ENCODE measurements at regions not wholly inside any gene's neighbourhood (a gene's known extent, or its start where the extent isn't known, plus 50 kb on each side); places are given as distances from the start of the nearest gene placed in this dataset.

DNA sequence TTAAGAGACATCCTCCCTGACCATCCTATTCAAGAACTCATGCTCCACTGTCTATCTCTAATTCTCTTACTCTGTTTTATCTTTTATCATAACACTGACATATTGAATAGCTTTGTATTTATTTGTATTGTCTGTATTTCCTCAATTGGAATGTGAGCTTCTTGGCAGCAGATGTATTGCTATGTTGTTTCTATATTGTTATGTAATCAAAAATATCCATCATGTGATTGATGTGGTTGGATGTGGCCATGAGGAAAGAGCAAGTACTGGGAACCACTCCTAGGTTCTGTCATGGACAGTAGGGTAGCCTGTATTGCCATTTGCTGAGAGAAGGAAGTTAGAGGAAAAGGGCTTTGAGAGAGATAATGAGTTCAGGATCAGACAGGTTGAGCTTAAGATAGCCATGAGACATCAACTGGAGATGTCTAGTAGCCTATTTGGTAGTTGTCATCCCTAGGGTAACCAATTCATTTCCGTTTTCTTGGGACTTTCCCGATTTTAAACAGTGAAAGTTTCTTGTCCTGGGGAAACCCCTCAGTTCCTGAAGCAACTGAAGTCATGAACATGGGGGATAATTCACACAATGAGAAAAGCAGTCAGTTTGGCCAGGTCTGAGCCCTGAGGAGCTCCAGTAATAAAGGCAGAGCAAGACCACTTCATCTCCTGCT is 404.5 kb downstream of the INSC start:
- TF ChIP-seq POLR2AphosphoS5 (IDR thresholded peaks at IDR 0.05; ENCODE audit: low read depth, low read length) (no peak), FOXP2 (optimal IDR thresholded peaks at IDR 0.05; ENCODE audit: borderline replicate concordance, extremely low read depth, extremely low read length, insufficient read depth) (no peak), SIN3A (IDR thresholded peaks at IDR 0.05; ENCODE audit: borderline replicate concordance, insufficient read depth, low read length) (no peak), TAF1 (IDR thresholded peaks at IDR 0.05; ENCODE audit: borderline replicate concordance, insufficient read depth, low read length) (no peak)
- TF ChIP-seq, protein P1, sequence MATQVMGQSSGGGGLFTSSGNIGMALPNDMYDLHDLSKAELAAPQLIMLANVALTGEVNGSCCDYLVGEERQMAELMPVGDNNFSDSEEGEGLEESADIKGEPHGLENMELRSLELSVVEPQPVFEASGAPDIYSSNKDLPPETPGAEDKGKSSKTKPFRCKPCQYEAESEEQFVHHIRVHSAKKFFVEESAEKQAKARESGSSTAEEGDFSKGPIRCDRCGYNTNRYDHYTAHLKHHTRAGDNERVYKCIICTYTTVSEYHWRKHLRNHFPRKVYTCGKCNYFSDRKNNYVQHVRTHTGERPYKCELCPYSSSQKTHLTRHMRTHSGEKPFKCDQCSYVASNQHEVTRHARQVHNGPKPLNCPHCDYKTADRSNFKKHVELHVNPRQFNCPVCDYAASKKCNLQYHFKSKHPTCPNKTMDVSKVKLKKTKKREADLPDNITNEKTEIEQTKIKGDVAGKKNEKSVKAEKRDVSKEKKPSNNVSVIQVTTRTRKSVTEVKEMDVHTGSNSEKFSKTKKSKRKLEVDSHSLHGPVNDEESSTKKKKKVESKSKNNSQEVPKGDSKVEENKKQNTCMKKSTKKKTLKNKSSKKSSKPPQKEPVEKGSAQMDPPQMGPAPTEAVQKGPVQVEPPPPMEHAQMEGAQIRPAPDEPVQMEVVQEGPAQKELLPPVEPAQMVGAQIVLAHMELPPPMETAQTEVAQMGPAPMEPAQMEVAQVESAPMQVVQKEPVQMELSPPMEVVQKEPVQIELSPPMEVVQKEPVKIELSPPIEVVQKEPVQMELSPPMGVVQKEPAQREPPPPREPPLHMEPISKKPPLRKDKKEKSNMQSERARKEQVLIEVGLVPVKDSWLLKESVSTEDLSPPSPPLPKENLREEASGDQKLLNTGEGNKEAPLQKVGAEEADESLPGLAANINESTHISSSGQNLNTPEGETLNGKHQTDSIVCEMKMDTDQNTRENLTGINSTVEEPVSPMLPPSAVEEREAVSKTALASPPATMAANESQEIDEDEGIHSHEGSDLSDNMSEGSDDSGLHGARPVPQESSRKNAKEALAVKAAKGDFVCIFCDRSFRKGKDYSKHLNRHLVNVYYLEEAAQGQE (IDR thresholded peaks at IDR 0.05; ENCODE audit: insufficient read depth in 1 of 2, low read depth in 2 of 2, low read length in 2 of 2) = no peak

DNA sequence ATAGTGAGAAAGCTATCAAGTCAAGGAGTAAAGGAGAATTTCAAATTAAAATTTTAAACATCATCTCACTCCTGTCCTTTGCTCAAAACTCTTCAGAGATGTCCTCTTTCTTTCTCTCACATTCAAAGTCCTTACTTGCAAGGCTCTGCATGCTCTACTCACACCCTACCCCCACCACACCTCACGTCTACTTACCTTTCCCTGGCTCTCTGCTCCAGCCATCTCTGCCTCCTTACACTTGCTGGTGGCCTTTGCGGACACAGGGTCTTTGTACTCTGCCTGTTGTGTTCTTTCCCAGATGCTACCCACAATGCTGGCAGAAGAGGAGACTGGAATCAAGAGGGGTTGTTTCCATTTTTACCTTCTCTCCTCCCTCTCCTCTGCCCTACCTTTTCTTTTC is 405.2 kb downstream of the INSC start:
- no peak for TF ChIP-seq TAF1 (IDR thresholded peaks at IDR 0.05; ENCODE audit: borderline replicate concordance, insufficient read depth, low read length)
- TF ChIP-seq FOXP2 (optimal IDR thresholded peaks at IDR 0.05; ENCODE audit: borderline replicate concordance, extremely low read depth, extremely low read length, insufficient read depth) = no peak
- TF ChIP-seq, protein P1 (IDR thresholded peaks at IDR 0.05; ENCODE audit: insufficient read depth in 1 of 2, low read depth in 2 of 2, low read length in 2 of 2) = no peak
- TF ChIP-seq SIN3A (IDR thresholded peaks at IDR 0.05; ENCODE audit: borderline replicate concordance, insufficient read depth, low read length) = no peak
- TF ChIP-seq POLR2AphosphoS5 (IDR thresholded peaks at IDR 0.05; ENCODE audit: low read depth, low read length) = no peak

DNA sequence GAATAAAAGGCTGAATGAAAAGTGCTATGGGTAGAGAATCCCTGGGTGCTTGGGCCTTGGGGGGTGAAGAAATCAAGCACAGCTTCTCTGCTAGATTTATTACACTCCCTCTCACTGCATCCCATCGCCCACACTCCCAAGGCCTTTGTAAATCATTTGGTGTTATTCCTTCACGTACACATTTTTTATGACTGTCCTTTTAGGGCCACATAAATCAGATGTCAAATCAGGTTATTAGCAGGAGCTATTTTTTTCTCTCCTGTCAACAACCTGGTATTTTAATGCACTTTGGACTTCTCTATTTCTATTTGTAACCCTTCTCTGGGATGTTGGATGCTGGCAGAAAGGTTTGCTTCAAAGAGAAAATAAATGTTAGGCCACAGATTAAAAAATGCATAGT is 408.8 kb downstream of the INSC start:
- no peak for TF ChIP-seq TAF1 (IDR thresholded peaks at IDR 0.05; ENCODE audit: borderline replicate concordance, insufficient read depth, low read length)
- no peak for TF ChIP-seq POLR2AphosphoS5 (IDR thresholded peaks at IDR 0.05; ENCODE audit: low read depth, low read length)

DNA sequence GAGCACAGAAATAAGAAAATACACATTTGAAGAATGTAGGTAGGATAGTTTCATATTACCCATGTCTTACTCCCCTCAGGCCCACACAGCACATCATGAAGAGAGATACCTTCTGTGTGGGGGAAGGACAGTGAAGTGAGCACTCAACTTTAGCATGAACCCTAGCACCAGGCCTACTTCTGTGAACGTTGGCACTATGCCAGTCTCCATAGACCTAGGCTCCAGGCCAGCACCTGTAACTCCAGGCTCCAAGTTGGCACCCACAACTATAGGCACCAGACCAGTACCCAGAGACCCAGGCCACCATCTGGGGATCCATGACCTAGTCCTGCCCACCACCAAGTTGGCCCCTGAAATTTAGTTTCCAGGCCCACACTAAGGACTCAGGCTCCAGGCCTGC is 410.9 kb downstream of the INSC start:
- TF ChIP-seq FOXP2 (optimal IDR thresholded peaks at IDR 0.05; ENCODE audit: borderline replicate concordance, extremely low read depth, extremely low read length, insufficient read depth) (no peak), SIN3A (IDR thresholded peaks at IDR 0.05; ENCODE audit: borderline replicate concordance, insufficient read depth, low read length) (no peak), POLR2AphosphoS5 (IDR thresholded peaks at IDR 0.05; ENCODE audit: low read depth, low read length) (no peak), TAF1 (IDR thresholded peaks at IDR 0.05; ENCODE audit: borderline replicate concordance, insufficient read depth, low read length) (no peak)
- TF ChIP-seq, protein P1 (IDR thresholded peaks at IDR 0.05; ENCODE audit: insufficient read depth in 1 of 2, low read depth in 2 of 2, low read length in 2 of 2) = no peak

DNA sequence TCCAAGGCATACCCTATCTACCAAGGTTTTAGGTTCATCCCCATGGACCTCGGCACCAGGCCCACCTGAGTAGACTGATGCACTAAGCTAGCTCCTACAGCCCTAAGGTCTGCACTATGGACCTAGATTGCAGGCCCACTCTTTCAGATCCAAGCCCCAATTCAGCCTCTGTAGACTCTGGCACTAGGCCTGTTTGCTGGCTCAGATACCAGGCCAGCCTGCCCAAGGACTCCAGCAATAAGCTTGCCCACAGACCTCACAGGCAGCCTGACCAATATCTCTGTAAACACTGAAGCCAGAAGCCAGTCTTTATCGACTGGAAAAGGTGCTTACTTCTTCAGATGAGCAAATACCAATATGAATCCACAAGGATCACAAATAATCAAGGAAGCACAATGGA is 411.3 kb downstream of the INSC start:
- TF ChIP-seq, protein P1 (IDR thresholded peaks at IDR 0.05; ENCODE audit: insufficient read depth in 1 of 2, low read depth in 2 of 2, low read length in 2 of 2) = no peak
- TF ChIP-seq SIN3A (IDR thresholded peaks at IDR 0.05; ENCODE audit: borderline replicate concordance, insufficient read depth, low read length) (no peak), TAF1 (IDR thresholded peaks at IDR 0.05; ENCODE audit: borderline replicate concordance, insufficient read depth, low read length) (no peak), FOXP2 (optimal IDR thresholded peaks at IDR 0.05; ENCODE audit: borderline replicate concordance, extremely low read depth, extremely low read length, insufficient read depth) (no peak), POLR2AphosphoS5 (IDR thresholded peaks at IDR 0.05; ENCODE audit: low read depth, low read length) (no peak)
